ENCODE measurements at regions not wholly inside any gene's neighbourhood (a gene's known extent, or its start where the extent isn't known, plus 50 kb on each side); places are given as distances from the start of the nearest gene placed in this dataset.

DNA sequence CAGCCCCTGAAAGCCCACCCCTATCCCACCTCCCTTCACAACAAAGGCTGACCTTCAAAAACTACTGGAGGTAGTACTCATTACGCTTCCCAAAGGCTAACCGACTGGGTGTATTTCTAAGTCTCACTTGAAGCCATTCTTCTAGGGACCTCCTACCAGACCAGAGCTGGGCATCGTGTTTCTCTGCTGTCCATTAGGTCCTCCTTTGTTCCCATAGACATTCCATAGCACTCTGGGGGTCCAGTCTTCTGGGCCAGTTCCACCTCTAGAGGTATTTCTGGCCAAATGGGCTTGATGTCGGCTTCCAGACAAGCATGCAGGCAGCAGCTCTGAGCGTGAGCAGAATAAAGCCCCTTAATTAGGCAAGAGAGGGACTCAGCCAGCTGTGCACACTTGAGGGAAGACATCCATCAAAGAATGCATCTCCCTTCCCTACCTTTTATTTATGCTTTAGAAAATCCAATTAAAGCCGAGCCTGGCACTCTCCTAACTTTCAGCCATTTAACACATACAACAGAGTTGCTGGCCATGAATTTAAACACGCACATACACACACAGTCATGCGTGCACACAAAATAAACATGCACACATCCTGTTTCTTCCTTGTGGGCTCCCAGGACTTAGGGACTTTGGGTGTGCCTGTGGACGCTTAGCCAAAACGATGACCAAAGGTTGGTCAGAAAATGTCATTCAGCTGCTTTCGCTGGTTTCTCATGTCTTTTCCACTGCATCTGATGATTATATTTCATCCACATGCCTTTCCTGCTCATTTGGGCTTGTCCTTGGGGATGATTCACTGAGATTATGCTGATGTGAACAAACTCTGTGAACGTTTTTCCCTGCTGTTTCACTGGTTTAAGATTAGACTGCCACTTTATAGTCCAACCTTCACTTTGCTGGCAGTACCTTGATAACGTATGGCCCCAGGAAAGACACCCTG, 362.0 kb upstream of the NFE2L3 start:
- no peak for DNase-seq

DNA sequence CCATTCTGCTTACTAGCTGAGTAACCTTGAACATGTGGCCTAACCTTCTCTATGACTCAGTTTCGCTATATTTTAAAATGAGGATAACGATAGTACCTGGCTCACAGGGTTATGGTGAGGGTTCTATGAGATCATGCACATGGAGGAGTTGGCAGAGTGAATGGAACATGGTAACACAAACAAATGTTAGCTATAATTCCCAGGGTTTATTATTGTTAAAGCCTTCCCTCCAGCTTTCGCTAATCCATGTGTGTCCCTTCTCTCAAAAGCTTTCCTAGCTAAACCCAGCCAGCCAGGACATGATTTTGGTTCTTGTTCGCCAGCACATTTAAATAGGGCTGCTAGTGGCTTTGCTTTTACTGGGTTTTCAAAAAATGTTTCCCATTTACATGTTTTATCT, 361.0 kb upstream of the NFE2L3 start:
- no peak for DNase-seq

DNA sequence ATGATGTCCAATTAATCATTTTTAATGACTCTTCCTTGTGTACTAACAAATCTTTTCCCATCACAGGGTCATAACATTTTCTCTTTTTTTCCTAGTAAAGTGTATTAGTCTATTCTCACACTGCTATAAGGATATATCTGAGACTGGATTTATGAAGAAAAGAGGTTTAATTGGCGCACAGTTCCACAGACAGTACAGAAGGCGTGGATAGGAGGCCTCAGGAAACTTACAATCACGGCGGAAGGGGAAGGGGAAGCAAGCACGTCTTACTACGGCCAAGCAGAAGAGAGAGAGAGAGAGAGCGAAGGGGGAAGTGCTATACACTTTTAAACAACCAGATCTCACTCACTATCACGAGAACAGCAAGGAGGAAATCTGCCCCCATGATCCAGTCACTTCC, 359.4 kb upstream of the NFE2L3 start:
- no peak for DNase-seq

DNA sequence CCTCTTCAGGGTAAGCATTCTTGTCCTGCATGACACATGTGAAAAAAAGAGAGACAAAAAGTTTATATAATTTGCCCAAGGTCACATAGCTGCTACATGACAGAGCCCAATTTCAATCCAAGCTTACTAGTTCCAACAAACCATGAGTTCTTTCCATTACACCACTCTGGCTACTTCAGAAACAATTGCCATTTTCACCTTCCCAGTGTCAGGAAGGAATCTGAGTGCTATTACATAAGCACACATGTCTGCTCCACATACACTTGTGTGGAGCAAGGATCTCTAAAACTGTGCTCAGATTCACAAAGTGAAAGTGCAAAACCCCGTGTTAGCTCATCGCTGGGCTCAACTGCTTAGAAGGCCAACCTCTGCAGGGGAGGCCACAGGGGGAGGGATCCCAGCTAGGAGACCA, 356.2 kb upstream of the NFE2L3 start:
- DNase-seq: no peak

DNA sequence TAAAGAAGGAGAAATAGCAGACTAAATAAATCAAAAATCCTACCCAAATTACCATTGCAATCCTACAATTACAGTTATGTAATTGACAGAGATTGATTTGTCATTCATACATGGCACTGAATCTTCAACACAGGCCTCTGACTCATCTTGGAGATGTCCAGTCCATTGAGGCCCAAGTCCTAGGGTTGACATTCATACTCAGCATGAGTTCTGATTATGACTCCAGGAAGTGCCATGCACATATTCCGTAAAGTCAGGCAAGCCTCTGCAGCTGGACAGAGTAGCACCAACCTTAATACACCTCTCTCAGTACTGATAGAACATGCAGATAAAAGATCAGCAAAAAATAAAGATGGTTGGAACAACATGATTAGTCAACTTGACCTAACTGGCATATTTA, 353.7 kb upstream of the NFE2L3 start:
- DNase-seq: no peak

DNA sequence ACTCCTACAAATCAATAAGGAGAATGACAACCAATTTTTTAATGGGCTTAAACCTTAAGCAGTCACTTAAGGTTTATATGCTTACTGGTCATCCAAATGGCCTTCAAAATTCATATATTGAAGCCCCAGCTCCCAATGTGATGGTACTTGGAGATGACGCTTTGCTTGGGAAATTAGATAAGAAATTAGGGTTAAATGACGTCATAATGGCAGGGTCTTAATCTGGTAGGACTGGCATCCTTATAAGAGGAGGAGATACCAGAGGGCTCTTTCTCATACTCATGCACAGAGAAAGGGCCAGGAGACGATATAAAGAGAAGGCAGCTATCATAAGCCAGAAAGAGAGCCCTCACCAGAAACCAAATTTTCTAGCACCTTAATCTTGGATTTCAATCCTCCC, 350.8 kb upstream of the NFE2L3 start:
- no peak for DNase-seq

DNA sequence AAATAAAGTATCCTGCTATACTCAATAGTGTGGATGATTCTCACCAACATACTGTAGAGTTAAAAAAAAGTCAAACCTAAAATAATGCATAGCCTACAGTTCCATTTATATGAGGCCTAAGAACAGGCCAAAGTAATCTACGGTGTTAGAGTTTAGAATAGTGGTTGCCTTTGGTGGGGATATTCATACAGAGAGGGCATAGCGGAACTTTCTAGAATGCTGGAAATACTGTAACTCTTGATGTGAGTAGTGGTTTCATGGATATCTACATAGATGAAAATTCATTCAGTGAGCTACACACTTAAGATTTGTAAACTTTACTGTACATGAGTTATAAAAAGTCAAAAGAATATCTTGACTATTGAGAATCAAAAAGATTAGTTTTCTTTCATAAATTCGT, 349.9 kb upstream of the NFE2L3 start:
- DNase-seq: no peak

DNA sequence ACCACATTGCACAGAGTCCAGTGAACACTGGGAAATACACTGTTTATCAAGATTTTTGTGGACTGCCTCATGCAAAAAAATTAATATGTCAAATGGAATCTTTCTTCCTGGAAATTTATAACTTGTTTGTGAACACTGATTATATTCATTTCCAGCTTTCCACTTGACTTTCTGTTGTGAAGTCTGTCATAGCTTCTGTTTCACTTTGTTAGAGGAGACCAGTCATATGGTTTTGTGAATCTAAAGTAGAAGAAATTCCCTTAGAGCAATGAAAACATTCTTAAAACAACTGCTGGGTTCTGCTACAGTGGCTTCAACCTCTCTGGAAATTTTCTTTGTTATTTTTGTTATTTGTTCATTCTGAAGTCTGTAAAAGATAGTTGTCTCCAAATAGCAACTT, 349.5 kb upstream of the NFE2L3 start:
- no peak for DNase-seq

DNA sequence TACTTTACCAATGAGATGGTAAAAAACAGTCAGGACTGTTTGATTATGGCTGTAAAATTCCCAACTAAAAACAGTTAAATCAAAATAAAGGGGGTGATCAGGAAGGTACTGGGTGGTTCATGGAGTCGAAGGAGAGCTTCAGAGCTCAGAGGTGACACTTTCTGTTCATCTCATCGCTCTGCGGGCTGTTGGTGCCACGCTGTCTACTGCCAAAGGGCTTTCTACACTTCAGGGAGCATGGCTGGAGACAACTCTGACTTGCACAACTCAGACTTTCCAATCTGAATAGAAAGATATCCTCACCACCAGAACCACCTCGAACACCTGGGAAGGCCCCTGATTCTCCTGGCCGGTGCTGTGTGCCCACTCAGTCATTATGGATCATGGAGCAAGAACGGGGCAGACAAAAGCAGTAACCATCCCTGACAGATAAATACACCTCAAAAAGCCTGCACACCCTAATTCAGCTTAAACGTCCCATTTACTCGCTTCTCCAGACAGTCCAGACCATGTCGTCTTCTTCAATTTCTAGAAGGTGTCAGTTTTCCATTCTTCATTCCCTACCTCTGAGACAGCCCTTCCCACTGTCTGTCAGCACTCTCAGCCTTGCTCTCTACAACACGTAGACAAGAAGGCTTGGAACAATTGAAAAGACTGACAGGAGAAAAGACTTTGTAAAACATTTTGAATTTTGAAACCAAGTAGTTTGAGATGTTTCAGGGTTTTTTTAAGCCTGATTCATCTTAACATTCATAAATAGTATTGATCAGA, 348.7 kb upstream of the NFE2L3 start:
- DNase-seq: no peak

DNA sequence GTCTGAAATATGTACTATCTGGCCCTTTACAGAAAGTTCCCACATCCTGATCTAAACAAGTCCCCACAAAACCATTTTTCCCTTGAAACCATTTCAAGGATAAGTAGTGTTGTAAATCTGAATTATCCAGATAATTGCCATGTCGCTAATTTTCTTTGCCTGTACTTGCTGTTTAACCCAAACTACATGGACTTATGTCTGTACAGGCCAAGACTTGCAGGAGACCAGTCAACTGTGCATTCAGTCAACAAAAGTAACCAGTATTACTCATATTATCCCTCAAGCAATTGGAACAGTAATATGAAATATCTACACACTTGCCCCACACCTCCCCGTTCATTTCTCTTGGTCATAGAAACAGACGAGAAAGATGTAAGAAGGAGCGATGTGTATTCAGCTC, 347.8 kb upstream of the NFE2L3 start:
- no peak for DNase-seq

DNA sequence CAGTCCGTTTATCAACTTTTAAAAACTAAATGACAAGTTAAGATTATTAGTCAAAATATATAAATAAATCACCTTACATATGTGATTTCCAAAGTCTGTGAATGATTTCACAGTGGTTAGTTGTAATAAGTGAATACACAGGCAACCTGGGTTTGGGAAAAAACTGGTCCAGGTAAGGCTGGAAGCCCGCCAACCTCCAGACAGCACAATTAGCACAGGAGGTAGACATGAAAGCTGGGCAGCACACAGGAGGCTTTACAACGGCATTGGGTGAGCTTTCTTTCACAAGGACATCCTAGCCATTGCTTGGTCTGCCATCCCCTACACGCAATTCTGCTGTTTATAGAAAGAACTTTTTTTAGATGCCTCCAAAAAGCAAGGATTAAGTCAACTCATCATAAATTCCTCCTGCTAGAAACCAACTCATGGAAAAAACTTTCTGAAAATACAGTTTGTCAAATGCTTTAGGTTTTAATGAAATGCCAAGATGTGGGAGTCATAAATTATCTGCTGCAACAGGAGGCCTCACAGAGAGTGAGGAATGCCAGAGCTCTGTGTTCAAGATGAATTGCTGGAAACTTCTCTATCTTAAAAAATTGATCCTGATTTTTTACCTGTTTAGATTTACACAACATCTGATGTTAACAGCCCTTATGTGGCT, 346.8 kb upstream of the NFE2L3 start:
- DNase-seq: no peak

DNA sequence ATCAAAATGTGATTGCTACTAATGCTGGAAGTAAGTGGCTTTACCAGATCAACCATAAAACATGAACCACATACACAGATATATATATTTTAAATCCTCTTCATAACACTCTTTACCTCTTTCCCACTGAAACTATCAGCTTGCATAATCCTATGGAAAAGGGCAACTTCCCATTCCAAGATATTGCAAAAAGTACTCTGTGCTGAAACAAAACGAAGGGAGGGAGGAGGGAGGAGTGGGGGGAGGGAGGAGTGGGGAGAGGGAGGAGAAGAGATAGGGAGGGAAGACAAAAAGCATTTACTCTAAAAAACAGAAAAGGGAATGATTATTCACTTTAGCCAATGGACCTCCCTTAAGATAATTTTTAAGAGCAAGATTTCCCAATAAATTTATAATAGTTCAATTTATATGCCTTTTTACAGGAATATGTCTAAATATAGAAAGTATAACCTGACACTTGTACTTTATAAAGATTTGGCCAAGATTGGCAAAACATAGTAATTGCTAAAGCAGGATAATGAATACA, 344.8 kb upstream of the NFE2L3 start:
- no peak for DNase-seq

DNA sequence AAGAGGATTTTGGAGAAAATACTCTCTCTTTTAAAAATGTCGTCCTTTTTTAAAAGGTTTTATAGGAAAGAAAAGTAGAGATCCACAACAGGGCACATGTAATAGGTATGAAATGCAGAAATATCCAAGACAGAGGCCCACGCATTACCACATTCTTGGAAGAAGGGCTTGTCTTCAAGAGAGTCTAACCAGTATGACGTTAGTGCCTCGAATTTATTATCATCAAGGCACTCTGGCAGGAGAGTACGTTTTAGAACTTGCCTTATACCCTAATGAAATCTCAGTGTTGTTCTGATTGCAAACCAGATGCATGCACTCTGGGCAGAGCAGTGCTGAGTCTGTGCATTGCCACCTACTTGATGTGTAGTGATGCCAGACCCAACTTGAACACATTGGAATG, 342.6 kb upstream of the NFE2L3 start:
- DNase-seq: no peak

DNA sequence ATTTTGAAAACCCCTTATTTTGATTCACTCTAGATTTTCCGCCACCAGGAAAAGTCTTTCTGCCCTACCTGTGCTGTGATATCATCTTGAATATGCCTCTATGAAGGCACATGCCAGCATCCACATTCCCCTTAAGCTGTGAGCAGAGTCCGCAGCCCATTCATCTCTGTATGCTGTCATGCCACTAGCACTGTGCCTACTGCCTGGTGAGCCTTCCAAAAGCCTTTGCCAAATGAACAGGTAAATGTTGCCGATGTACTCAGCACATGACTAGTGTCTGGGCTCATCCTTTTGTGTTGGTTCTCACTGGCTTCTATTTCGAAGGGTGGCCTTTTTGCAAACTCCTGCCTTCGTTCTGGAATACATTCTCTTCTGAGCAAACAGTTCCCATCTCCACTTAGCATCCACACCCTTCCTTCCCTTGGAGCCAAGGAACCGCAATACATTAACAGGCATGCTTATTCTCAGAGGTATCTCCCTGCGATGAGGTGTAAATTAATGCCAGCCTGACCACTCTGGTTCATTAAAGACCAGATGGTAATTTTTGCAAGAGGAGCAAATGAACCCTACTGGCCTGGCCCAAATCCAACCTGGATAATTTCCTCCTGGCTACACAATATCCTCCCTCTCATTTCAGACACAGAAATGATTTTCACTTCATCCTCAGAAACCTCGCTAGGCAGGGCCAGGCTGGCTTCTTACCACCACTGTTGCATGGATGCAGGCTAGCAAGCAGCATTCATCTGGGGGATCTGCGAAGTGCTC, 339.7 kb upstream of the NFE2L3 start:
- no peak for DNase-seq

DNA sequence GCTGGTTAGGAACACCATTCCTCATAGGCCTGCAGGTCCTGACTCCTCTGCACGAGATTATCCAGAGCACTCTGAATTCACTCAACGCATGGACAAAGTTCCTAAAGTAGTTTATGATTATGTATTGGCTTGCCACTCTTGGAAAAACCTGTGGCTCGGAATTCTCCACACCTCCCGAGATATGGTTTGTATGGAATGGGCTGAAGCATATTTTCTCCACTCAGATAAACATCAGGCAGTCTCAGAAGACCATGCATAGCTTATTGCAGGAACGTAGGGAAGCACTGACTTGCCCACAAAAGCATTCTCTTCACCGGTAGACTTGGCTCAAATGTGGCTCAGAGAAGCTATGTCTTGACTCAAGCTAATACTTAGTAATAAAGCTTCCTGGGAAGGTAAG, 338.6 kb upstream of the NFE2L3 start:
- no peak for DNase-seq

DNA sequence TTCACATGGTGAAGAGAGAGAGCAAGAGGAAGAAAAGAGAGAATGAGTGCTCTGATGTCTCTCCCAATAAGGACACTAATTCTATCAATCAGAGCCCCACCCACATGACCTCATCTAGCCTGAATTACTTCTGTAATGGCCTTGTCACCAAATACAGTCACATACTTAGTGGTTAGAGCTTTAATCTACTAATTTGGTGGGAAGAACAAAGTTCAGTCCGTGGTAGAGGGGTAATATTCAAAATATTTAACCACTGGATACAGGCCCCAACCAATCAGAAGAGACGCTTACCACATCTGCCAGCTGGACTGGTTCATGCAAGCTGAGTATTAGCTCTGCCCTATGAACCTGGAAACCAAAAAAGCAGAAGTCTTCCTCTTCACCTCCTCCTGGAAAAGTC, 336.3 kb upstream of the NFE2L3 start:
- DNase-seq: no peak

DNA sequence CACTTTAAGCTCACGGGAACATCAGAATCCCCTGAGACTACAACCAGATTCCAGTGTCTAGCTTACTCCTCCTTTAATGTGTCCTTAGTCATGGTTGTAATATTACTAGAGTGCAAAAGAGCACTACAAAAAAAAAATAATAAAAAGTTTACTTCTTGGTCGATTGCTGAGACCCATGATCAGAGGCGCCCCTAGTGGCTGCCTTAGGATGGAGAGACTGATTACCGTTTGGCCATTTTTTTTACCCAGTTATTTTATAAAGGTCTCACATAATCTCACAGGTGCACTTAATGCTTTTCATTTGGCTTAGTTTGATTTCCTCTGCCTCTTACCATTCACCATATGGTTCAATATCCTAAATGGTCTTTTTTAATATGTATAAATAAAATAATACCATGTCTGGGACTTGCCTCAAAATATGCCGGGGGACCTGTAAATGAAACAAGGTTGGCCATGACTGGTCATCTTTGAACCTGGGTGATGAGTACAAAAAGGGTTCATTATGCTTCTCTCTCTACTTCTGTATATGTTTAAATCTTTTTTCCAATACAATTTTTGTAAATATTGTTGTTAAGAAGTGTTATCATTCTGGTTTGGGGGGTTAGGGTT, 331.5 kb upstream of the NFE2L3 start:
- DNase-seq: no peak

DNA sequence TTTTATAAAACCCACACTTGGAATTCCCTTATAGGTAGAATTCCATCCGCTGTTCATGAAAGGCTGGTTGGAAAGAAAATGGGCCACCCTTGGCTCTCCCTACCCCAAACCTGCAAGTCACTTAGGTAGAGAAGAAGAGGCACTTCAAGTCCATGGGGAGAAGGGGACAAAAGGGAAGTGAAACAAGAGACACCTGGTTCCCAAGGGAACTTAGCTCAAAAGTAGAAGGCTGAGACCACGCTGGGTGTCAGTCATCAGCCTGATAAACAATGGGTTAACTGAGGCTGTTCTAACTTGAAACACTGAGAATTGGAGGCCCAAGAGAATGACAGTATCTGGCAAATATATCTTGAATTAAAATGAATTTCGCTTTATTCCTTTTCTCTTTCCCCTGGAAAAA, 330.8 kb upstream of the NFE2L3 start:
- no peak for DNase-seq

DNA sequence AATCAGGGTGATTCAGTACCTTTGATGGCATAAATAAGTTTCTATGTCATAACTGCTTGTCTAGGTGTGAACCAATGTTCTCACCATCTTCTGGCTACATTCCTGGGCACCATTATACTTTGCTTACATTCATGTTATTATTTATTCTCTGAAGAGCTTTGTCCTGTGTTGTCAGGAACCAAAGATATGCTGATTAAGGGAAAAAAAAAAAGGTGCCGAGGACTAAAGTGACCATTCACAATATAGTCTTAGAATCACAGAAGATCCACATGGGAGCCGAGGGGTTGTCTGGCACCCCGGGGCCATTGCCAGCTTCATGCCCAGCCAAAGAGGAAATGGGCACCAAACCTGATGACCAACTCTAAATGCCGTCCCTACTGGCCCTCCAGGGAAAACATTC, 329.2 kb upstream of the NFE2L3 start:
- no peak for DNase-seq

DNA sequence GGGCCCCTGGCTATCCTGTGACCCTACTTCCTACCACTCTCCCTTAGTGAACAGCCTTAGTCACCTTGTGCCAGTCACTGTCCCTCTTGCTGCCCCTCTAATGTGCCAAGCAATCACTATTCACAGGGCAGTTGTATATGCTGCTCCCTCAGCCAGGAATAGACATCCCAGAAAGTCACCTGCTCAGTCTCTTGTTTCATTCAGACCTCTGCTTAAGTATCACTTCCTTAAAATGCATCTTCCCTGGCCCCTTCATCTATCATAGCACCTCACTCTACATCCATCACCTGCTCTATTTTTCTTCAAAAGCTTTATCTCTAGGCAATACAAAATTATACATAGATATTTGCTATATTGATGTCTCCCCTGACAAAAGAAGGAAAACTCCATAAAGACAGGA, 328.4 kb upstream of the NFE2L3 start:
- DNase-seq: no peak

DNA sequence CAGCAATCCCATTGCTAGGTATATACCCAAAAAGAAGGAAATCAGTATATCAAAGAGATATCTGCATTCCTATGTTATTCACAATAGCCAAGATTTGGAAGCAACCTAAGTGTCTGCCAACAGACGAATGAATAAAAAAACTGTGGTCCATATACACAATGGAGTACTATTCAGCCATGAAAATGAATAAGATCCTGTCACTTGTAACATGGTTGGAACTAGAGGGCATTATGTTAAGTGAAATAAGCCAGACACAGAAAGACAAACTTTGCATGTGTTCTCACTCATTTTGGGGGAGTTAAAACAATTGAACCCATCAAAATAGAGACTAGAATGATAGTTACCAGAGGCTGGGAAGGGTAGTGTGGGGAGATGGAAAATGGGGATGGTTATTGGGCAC, 323.5 kb upstream of the NFE2L3 start:
- DNase-seq: no peak

DNA sequence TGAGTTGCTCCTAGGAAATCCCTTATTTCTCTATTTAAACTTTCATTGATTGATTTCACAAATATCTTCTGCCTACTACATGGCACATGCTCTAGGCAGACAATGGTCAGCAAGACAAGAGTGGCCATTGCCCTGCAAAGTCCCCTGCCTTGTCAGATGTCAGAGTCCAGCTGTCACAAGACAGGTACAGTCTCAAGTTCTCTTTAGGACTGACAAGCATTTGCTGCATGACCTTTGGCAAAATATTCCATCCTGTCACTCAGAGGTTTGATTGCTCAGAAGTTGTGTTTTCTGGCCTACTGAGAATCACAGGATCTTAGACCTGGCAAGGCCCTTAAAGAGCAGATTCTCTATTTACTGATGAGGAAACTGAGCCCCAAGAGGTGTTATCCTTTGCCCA, 322.3 kb upstream of the NFE2L3 start:
- no peak for DNase-seq

Data from NCI-H2107 (cell line).